ENCODE measurements at regions not wholly inside any gene's neighbourhood (a gene's known extent, or its start where the extent isn't known, plus 50 kb on each side); places are given as distances from the start of the nearest gene placed in this dataset.

DNA sequence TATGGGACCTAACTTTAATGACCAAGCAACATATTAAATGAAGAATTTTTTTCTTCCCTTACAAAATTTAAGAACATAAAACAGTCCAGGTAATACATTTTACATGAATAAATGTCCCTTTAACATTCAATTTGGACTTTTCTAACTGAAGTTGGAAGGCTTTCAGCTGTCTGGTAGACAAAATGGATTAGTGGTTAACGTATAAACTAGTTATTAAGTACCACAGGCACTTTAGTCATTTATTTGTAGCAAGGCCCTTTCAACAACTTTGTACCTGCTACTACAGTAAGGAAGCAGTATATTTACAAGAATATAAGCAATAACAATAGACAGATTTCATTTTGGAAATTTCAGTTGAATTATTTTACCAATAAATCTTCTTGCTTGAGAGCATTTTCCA lies 152.5 kb upstream of the TENT5D start (continued):
- no peak for TF ChIP-seq POLR2AphosphoS5 (IDR thresholded peaks at IDR 0.05; ENCODE audit: low read depth, low read length)
- TF ChIP-seq NRF1 (IDR thresholded peaks at IDR 0.05; ENCODE audit: low read depth, low read length) = no peak
- TF ChIP-seq, protein P1, sequence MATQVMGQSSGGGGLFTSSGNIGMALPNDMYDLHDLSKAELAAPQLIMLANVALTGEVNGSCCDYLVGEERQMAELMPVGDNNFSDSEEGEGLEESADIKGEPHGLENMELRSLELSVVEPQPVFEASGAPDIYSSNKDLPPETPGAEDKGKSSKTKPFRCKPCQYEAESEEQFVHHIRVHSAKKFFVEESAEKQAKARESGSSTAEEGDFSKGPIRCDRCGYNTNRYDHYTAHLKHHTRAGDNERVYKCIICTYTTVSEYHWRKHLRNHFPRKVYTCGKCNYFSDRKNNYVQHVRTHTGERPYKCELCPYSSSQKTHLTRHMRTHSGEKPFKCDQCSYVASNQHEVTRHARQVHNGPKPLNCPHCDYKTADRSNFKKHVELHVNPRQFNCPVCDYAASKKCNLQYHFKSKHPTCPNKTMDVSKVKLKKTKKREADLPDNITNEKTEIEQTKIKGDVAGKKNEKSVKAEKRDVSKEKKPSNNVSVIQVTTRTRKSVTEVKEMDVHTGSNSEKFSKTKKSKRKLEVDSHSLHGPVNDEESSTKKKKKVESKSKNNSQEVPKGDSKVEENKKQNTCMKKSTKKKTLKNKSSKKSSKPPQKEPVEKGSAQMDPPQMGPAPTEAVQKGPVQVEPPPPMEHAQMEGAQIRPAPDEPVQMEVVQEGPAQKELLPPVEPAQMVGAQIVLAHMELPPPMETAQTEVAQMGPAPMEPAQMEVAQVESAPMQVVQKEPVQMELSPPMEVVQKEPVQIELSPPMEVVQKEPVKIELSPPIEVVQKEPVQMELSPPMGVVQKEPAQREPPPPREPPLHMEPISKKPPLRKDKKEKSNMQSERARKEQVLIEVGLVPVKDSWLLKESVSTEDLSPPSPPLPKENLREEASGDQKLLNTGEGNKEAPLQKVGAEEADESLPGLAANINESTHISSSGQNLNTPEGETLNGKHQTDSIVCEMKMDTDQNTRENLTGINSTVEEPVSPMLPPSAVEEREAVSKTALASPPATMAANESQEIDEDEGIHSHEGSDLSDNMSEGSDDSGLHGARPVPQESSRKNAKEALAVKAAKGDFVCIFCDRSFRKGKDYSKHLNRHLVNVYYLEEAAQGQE (IDR thresholded peaks at IDR 0.05; ENCODE audit: low read depth, low read length) = no peak
- TF ChIP-seq RCOR1 (IDR thresholded peaks at IDR 0.05; ENCODE audit: low read length) = no peak
- no peak for TF ChIP-seq FOXM1 (IDR thresholded peaks at IDR 0.05; ENCODE audit: low read depth)
- TF ChIP-seq ELF1 (IDR thresholded peaks at IDR 0.05) = no peak
- no peak for TF ChIP-seq NFIC (IDR thresholded peaks at IDR 0.05; ENCODE audit: borderline replicate concordance)
- TF ChIP-seq SIN3A (IDR thresholded peaks at IDR 0.05; ENCODE audit: borderline replicate concordance, low read depth, low read length) = no peak
- no peak for TF ChIP-seq RFX5 (IDR thresholded peaks at IDR 0.05; ENCODE audit: low read length)
- TF ChIP-seq TAF1 (IDR thresholded peaks at IDR 0.05; ENCODE audit: borderline replicate concordance, low read depth, low read length) = no peak

DNA sequence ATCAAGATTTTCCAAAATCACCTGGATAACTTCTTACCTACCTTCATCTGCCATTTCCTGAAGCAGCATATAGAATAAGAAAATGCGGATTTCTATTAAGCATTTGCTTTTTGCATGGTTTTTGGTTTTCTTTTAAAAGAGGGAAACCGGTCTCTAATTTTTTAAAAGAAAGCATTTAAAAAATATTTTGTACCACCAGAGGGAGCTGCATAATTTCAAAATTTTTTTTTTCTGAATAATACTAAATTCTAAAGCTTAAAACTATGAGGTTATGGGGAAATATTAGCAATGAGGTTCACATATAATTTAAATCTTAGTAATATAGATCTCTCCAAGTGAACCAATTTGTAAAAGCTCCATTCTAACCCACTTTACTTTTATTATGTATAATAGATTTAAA lies 137.7 kb upstream of the TENT5D start:
- 13% methylated on average over 2 of the region's 2 CpGs for WGBS (ENCODE audit: low lambda C conversion rate)
- no peak for TF ChIP-seq JUND (IDR thresholded peaks at IDR 0.05)
- TF ChIP-seq, protein P2, sequence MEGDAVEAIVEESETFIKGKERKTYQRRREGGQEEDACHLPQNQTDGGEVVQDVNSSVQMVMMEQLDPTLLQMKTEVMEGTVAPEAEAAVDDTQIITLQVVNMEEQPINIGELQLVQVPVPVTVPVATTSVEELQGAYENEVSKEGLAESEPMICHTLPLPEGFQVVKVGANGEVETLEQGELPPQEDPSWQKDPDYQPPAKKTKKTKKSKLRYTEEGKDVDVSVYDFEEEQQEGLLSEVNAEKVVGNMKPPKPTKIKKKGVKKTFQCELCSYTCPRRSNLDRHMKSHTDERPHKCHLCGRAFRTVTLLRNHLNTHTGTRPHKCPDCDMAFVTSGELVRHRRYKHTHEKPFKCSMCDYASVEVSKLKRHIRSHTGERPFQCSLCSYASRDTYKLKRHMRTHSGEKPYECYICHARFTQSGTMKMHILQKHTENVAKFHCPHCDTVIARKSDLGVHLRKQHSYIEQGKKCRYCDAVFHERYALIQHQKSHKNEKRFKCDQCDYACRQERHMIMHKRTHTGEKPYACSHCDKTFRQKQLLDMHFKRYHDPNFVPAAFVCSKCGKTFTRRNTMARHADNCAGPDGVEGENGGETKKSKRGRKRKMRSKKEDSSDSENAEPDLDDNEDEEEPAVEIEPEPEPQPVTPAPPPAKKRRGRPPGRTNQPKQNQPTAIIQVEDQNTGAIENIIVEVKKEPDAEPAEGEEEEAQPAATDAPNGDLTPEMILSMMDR (IDR thresholded peaks at IDR 0.05) = peak; percentile 68
- H4K20me1 ChIP-seq (ENCODE audit: insufficient read depth) = no peaks in the 10 kb centered on the region
- H3K79me2 ChIP-seq (ENCODE audit: insufficient read depth) = no peaks in the 10 kb centered on the region
- no peaks in the 10 kb centered on the region for H3F3A ChIP-seq (replicated peaks; ENCODE audit: insufficient read depth)
- no peak overlapping the region for H3K4me2 ChIP-seq
- H3K9ac ChIP-seq = no peak overlapping the region
- no peaks in the 10 kb centered on the region for H3K27me3 ChIP-seq (ENCODE audit: insufficient read depth)
- no peak overlapping the region for H3K4me3 ChIP-seq (ENCODE audit: low read depth in 2 of 2, low read length in 1 of 2)
- no peak for DNase-seq
- H3K4me1 ChIP-seq (ENCODE audit: control insufficient read depth in 1 of 2, insufficient read depth in 2 of 2, low read depth in 1 of 2, low read length in 1 of 2) = no peaks in the 10 kb centered on the region
- no peaks in the 10 kb centered on the region for H3K9me3 ChIP-seq
- no peak overlapping the region for H2AFZ ChIP-seq (ENCODE audit: low read depth)
- H3K36me3 ChIP-seq (replicated peaks in 1 of 2; ENCODE audit: control insufficient read depth in 1 of 2, insufficient read depth in 2 of 2, low read length in 1 of 2) = no peaks in the 10 kb centered on the region
- ChIA-PET CTCF (interaction anchor here (0.8 to 1.6 kb wide), 8 partner anchors 9 to 296 kb away, joined by 3 to 9 read pairs (median 3); no protein-coding TSS in a partner anchor), POLR2A (no interaction called here)
- no peaks in the 10 kb centered on the region for H3K9me2 ChIP-seq
- no peak overlapping the region for H3K27ac ChIP-seq (ENCODE audit: low read depth in 2 of 2, low read length in 1 of 2)

Data from SK-N-SH (cell line).